ENCODE measurements at regions not wholly inside any gene's neighbourhood (a gene's known extent, or its start where the extent isn't known, plus 50 kb on each side); places are given as distances from the start of the nearest gene placed in this dataset.

DNA sequence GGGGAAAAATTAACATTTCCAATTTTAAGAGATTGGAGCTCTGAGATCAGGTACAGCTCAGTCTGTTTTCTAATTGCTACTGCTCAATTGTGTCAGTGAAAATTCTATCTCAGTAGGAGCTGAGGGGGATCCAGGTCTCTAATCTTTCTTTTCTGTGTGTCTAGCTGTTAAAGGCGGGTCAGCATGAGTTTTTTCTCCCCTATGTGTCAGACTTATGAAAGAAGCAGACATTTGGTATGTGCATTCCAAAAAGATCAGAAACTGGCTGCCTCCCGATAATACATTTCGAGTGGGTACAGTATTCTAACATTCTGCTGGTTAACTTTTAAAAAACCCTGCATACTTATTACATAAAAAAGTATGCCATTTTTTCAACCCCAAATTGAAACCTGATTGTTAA, 72.4 kb downstream of the PCDH7 start:
- Histone ChIP-seq H3K18ac (ENCODE audit: extremely low read depth, low read length) (no peak overlapping the region), H3K23me2 (ENCODE audit: low read depth, low read length) (no peaks in the 10 kb centered on the region), H4K8ac (ENCODE audit: extremely low read depth, insufficient read depth, low read length) (no peak overlapping the region), H3K27me3 (replicated peaks in 1 of 4; ENCODE audit: control insufficient read depth in 3 of 4, extremely low read depth in 1 of 4, insufficient read depth in 3 of 4, low read length in 3 of 4) (no peaks in the 10 kb centered on the region), H3K36me3 (ENCODE audit: control insufficient read depth in 2 of 4, insufficient read depth in 4 of 4, low read length in 3 of 4) (no peaks in the 10 kb centered on the region), H3K14ac (ENCODE audit: insufficient read length) (no peak overlapping the region), H3K4ac (replicated peaks; ENCODE audit: insufficient read length, low read depth, low read length) (no peak overlapping the region), H3K23ac (ENCODE audit: insufficient read length) (no peak overlapping the region), H2AK5ac (ENCODE audit: low read depth, low read length) (no peak overlapping the region), H3K4me3 (ENCODE audit: extremely low read depth in 1 of 4, insufficient read depth in 2 of 4, low read depth in 3 of 4, low read length in 4 of 4) (no peak overlapping the region), H2BK120ac (replicated peaks; ENCODE audit: low read depth, low read length) (no peak overlapping the region), H3K79me1 (ENCODE audit: low read depth, low read length) (no peaks in the 10 kb centered on the region), H3K27ac (ENCODE audit: low read depth, low read length) (no peak overlapping the region), H3K4me2 (ENCODE audit: insufficient read depth in 1 of 2, low read depth in 2 of 2, low read length in 2 of 2) (no peak overlapping the region), H2BK15ac (ENCODE audit: low read length) (no peak overlapping the region), H3K4me1 (replicated peaks in 1 of 4; ENCODE audit: control insufficient read depth in 3 of 4, insufficient read depth in 4 of 4, low read length in 3 of 4) (peaks cover 0 to 11% (median 2%) of the 10 kb centered on the region in 4 experiments; a peak in 3 of 7 replicates), H2BK5ac (ENCODE audit: low read depth, low read length) (no peak overlapping the region), H4K91ac (replicated peaks; ENCODE audit: insufficient read length, low read length) (no peak overlapping the region), H3K79me2 (ENCODE audit: control insufficient read depth in 1 of 2, insufficient read depth in 2 of 2, low read length in 2 of 2) (no peaks in the 10 kb centered on the region), H4K20me1 (replicated peaks in 1 of 2; ENCODE audit: control insufficient read depth in 1 of 2, insufficient read depth in 2 of 2, low read length in 2 of 2) (no peaks in the 10 kb centered on the region), H3K56ac (replicated peaks; ENCODE audit: insufficient read length, low read depth, low read length) (no peak overlapping the region), H2BK20ac (ENCODE audit: low read length) (no peak overlapping the region), H2BK12ac (ENCODE audit: low read depth, low read length) (no peak overlapping the region), H3K9me3 (ENCODE audit: insufficient read depth in 2 of 2, low read depth in 1 of 2, low read length in 1 of 2) (no peaks in the 10 kb centered on the region), H3K9ac (replicated peaks in 1 of 4; ENCODE audit: extremely low read depth in 1 of 4, low read depth in 3 of 4, low read length in 3 of 4) (no peak overlapping the region), H4K5ac (ENCODE audit: insufficient read length, low read depth, low read length) (no peak overlapping the region), H2AFZ (ENCODE audit: low read length) (no peak overlapping the region)
- DNase-seq (ENCODE audit: low read depth in 1 of 2, low spot score in 2 of 2) (no peak), FAIRE-seq (no peak)
- 90% methylated on average over 3 of the region's 3 CpGs; no CpG with 5 or more reads in 1 of the 2 experiments for WGBS, 2 experiments (ENCODE audit: extremely low coverage in 1 of 2, insufficient coverage in 1 of 2, insufficient read length in 1 of 2, insufficient replicate concordance in 2 of 2, low coverage in 1 of 2, low lambda C conversion rate in 2 of 2, missing lambda C conversion rate in 1 of 2)
- no peak for TF ChIP-seq NRF1 (IDR thresholded peaks at IDR 0.05; ENCODE audit: low read depth, low read length)
- TF ChIP-seq EP300 (IDR thresholded peaks at IDR 0.05; ENCODE audit: borderline replicate concordance in 1 of 2, low read depth in 2 of 2, low read length in 2 of 2) = no peak
- no peak for TF ChIP-seq SAP30 (IDR thresholded peaks at IDR 0.05; ENCODE audit: insufficient read depth, insufficient replicate concordance, low read length)
- no peak for TF ChIP-seq MAFK (IDR thresholded peaks at IDR 0.05; ENCODE audit: low read depth, low read length)
- no peak for TF ChIP-seq KDM5A (IDR thresholded peaks at IDR 0.05; ENCODE audit: low read length)
- TF ChIP-seq RNF2 (IDR thresholded peaks at IDR 0.05; ENCODE audit: borderline replicate concordance, low read depth, low read length, missing control alignments, poor library complexity, severe bottlenecking) = no peak
- no peak for TF ChIP-seq BRCA1 (IDR thresholded peaks at IDR 0.05; ENCODE audit: low read depth, low read length)
- TF ChIP-seq CHD1 (IDR thresholded peaks at IDR 0.05; ENCODE audit: low read depth, low read length) = no peak
- TF ChIP-seq POLR2AphosphoS5 (IDR thresholded peaks at IDR 0.05; ENCODE audit: low read depth, low read length) = no peak
- no peak for TF ChIP-seq BACH1 (IDR thresholded peaks at IDR 0.05; ENCODE audit: low read length)
- no peak for TF ChIP-seq CEBPB (IDR thresholded peaks at IDR 0.05; ENCODE audit: low read depth, low read length)
- no peak for TF ChIP-seq SRF (IDR thresholded peaks at IDR 0.05; ENCODE audit: low read depth, low read length)
- no peak for TF ChIP-seq SP4 (IDR thresholded peaks at IDR 0.05; ENCODE audit: low read length)
- ChIA-PET POLR2A (ENCODE audit: partially characterized antibody) (no interaction called here), CTCF (ENCODE audit: partially characterized antibody) (interaction anchor here (0.6 kb wide), 1 partner anchor 253 kb away, joined by 3 read pairs; no protein-coding TSS in a partner anchor)
